ENCODE measurements at regions not wholly inside any gene's neighbourhood (a gene's known extent, or its start where the extent isn't known, plus 50 kb on each side); places are given as distances from the start of the nearest gene placed in this dataset.

GRCh38 chr2:19739256-19739655, 162.5 kb downstream of the TTC32 start:
- Histone ChIP-seq H3K9me3 (no peaks in the 10 kb centered on the region), H3K36me3 (no peaks in the 10 kb centered on the region), H3K4me3 (no peak overlapping the region), H3K27me3 (no peaks in the 10 kb centered on the region), H3K4me1 (ENCODE audit: insufficient read depth) (no peaks in the 10 kb centered on the region), H3K27ac (no peak overlapping the region)
- DNase-seq = no peak
- intact Hi-C loops (cut with DNase I) = no loop called here
- TF ChIP-seq POLR2A (IDR thresholded peaks at IDR 0.05) (no peak), CTCF (IDR thresholded peaks at IDR 0.05) (no peak), EP300 (IDR thresholded peaks at IDR 0.05) (no peak)
- 67 to 80% (median 71%) methylated on average over 2 of the region's 2 CpGs for WGBS, 3 donors

- no peak for DNase-seq
- no peak for TF ChIP-seq EP300 (IDR thresholded peaks at IDR 0.05)
- TF ChIP-seq POLR2A (IDR thresholded peaks at IDR 0.05) = no peak
- TF ChIP-seq CTCF (IDR thresholded peaks at IDR 0.05) = no peak
- intact Hi-C loops (cut with DNase I) = no loop called here
- no peaks in the 10 kb centered on the region for H3K36me3 ChIP-seq
- H3K4me1 ChIP-seq (ENCODE audit: insufficient read depth) = no peaks in the 10 kb centered on the region
- 49 to 66% (median 64%) methylated on average over 11 of the region's 11 CpGs for WGBS, 3 donors
- no peaks in the 10 kb centered on the region for H3K9me3 ChIP-seq
- H3K4me3 ChIP-seq = no peak overlapping the region
- no peak overlapping the region for H3K27ac ChIP-seq
- H3K27me3 ChIP-seq = no peaks in the 10 kb centered on the region
These were observed 163.1 kb downstream of the TTC32 start for GRCh38 chr2:19738707-19739106.

- no peak for DNase-seq
These were observed 165.5 kb downstream of the TTC32 start for GRCh38 chr2:19736191-19736831.

GRCh38 chr2:19733951-19734425, 167.8 kb downstream of the TTC32 start:
- Histone ChIP-seq H3K4me3 (no peak overlapping the region), H3K9me3 (no peaks in the 10 kb centered on the region), H3K27me3 (no peaks in the 10 kb centered on the region), H3K36me3 (no peaks in the 10 kb centered on the region), H3K4me1 (ENCODE audit: insufficient read depth) (peaks cover 3% of the 10 kb centered on the region), H3K27ac (no peak overlapping the region)
- 21 to 30% (median 24%) methylated on average over 3 of the region's 3 CpGs for WGBS, 3 donors
- no peak for DNase-seq
- TF ChIP-seq CTCF (IDR thresholded peaks at IDR 0.05) (no peak), POLR2A (IDR thresholded peaks at IDR 0.05) (no peak), EP300 (IDR thresholded peaks at IDR 0.05) (no peak)
- intact Hi-C loops (cut with DNase I) = no loop called here

More at GRCh38 chr2:19736191-19736831, 165.5 kb downstream of the TTC32 start:
- intact Hi-C loops (cut with DNase I) = no loop called here
- TF ChIP-seq POLR2A (IDR thresholded peaks at IDR 0.05) = no peak
- TF ChIP-seq EP300 (IDR thresholded peaks at IDR 0.05) = no peak
- no peak for TF ChIP-seq CTCF (IDR thresholded peaks at IDR 0.05)
- Histone ChIP-seq H3K4me3 (no peak overlapping the region), H3K36me3 (no peaks in the 10 kb centered on the region), H3K4me1 (ENCODE audit: insufficient read depth) (peaks cover 3% of the 10 kb centered on the region), H3K27me3 (no peaks in the 10 kb centered on the region), H3K27ac (no peak overlapping the region), H3K9me3 (no peaks in the 10 kb centered on the region)
- WGBS, 3 donors = 82 to 92% (median 90%) methylated on average over 10 of the region's 10 CpGs
